DMS 273 (cell line): ENCODE measurements at regions not wholly inside any gene's neighbourhood (a gene's known extent, or its start where the extent isn't known, plus 50 kb on each side); places are given as distances from the start of the nearest gene placed in this dataset.

ENCODE experiments used
- DNase-seq: peaks from one replicate; lab custom pipeline; 2025; ENCODE audit not compliant: unreplicated experiment; lab: John Stamatoyannopoulos, UW

GRCh38 chr3:10695595-10696285, 120.3 kb upstream of the SLC6A11 start:
- no peak for DNase-seq

DNA sequence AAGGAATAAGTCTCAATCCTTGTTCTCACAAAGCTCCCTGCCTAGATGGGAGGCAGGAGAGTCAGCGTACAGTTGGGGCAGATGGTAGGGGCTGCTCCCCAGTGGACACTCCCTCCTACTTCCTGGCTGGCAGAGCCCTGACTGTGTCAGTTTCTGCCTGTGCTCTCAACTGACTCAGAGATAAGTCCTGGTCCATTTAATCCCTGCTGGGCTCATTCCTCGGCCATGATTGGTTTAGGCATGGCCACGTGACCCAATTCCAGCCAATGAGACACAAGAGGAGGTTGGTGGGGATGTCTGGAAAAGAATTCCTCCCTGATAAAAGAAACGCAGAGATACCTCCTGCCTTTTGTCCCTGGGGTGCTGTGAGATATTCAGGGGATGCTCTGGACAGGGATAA, 118.1 kb upstream of the SLC6A11 start:
- peak; percentile 63 for DNase-seq

- no peak for DNase-seq
Observed at GRCh38 chr3:10700821-10701220, 115.2 kb upstream of the SLC6A11 start.

- DNase-seq: peak; percentile 12
Observed at GRCh38 chr3:10702961-10703740, 112.9 kb upstream of the SLC6A11 start.

- DNase-seq: peak; percentile 59
Observed at GRCh38 chr3:10703875-10704274, 112.2 kb upstream of the SLC6A11 start.

DNA sequence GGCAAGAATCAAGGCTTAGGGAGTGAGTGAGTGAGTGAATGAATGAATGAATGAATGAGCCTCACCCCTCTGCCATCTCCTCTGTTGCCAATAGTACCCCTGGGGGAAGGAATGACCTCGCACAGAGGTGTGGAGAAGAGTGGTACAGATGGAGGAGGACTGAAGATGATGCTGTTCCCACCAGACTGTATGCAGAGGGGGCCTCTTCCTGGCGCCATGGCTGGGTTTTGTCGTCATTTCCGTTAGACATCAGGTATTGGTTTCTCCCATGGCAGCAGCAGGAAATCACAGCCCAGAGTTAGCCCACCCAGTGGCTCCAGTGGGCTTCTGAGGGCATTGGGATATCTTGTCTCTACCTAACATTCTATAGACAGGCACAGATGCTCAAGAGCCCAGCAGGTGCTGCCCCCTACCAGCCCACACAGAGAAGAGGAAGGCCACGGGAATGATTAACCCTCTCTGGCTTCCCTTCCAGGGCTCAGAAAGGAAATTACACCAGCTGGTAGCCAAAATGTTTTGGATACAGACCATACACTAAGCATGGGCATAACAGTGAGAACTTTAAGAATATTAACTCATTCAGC, 109.8 kb upstream of the SLC6A11 start:
- peak; percentile 52 for DNase-seq

- no peak for DNase-seq
Observed at GRCh38 chr3:10706740-10707399, 109.2 kb upstream of the SLC6A11 start.

DNA sequence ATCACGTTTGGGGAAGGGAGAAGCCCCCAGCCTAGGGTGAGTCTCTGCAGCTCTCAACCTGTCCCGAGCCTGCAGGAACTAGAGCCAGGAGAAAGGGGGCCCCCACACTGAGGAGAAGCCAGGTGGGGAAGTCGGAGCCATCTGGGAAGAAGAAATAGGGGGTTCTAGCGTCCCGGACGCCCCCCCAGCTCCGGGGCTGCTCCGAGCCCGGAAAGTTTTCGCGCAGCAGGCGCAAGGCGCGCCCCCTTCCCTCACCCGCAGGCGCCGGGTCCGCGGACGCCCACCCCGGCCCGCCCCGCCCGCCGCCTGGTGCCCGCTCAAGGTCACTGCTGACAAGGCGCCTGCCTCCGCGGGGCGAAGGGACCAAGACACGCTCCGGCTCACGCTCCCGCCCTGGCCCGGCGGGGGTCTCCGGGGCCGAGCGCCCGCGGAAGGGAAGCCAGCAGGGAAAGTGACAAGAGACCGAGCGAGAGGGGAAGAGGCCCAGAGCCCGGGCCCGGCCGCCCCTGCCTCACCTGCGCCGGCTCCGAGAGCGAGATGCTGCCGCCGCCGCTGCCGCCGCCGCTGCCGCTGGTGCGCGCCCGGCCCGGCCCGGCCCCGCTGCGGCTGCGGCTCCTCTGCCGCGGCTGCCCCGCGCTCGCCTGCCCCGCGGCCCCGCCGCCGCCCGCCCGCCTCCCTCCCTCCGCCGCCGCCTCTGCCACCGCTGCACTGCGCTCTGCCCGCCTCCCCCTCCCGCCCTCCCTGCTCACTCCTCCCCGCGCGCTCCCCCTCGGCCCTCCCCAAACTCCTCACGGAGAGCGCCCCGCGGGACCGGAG, 108.4 kb upstream of the SLC6A11 start:
- peak; percentile 60 for DNase-seq

DNA sequence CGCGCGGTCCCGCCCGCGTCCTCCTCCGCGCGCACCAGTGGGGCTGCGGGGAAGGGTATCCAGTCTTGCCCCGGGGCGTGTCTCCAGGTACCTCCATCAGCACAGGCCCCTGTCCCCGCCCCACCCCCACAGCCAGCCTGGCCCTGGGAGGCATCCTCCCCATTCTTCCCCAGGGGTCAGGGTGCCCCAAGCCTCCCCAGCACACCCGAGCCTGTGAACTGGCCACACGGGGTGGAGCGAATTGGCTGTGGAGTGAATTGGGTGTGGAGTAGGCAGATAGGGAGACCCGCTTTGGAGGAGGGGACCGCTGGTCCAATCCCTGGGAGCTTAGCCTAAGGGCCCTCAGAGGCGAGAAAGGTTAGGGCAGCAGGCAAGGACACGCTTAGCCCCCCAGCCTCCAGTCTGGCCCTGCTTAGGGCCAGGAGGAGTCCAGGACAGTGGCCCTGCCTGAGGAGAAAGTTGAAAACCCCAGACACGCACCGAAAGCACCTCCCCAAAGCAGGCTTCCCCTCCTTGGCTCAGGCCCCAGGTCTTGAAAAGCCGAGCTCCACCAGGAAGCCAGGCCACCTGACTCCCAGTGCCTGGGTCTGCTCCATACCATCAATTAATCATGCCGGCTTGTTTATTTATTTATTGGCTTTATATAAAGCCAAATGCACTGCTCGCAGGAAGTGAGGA, 107.7 kb upstream of the SLC6A11 start:
- peak; percentile 15 for DNase-seq

GRCh38 chr3:10709110-10709781, 106.8 kb upstream of the SLC6A11 start:
- peak; percentile 13 for DNase-seq

DNA sequence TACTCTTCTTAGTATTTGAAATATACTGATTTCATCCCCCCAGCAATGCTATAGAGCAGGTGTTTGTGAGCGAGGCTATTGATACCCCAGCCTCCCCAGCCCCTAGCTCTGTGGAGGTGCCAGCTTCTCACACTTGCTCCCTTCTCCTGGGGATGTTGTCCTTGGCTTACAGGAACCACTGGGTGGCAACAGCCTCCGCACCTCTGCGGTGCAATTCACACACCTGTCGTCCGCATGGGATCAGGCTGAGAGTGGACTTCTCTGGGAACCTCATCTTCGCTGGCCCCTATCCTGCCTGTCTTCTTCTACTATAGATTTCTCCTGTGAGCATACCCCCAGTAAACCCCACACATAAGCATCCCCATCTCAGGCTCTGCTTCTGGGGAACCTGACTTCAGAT, 103.9 kb upstream of the SLC6A11 start:
- no peak for DNase-seq

DNA sequence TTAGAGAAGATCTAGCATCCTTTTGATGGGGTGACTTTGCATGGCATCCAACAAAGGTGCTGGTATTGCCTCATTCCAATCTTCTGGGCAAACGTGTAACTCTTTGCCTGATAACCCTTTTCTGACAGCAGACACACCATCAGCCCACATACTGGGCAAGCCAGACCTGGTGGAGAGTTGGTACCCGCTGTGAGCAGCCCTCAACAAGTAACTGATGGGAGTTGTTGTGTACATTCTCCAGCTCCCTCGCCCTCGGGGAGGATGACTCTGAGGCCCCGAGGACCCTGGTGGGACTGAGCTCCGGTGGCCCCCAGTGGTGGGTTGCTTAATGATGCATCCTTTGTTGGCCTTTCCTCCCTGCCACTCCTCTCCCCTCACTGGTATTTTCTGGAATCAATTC, 102.4 kb upstream of the SLC6A11 start:
- no peak for DNase-seq

- peak; percentile 10 for DNase-seq
Observed at GRCh38 chr3:10715886-10716285, 100.1 kb upstream of the SLC6A11 start.

DNA sequence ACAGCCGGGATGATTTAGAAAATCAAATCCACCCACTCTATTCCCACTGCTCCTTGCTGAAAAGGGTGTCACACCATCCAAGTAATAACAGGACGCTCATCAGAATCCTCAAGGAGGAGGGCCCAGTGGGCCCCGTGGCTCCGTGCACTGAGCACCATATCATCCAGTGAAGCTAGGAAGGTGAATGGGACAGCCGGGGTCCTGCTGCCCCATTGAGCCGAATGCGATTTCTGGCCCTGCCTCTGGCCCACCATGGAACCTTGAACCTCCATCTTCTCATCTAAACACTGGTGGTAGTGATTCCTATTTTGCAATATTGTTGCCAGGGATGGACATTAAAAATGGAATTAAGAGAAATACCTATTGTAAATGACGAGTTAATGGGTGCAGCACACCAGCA, 99.1 kb upstream of the SLC6A11 start:
- no peak for DNase-seq

- no peak for DNase-seq
Observed at GRCh38 chr3:10717756-10718155, 98.3 kb upstream of the SLC6A11 start.

- DNase-seq: no peak
Observed at GRCh38 chr3:10721101-10721500, 94.9 kb upstream of the SLC6A11 start.

DNA sequence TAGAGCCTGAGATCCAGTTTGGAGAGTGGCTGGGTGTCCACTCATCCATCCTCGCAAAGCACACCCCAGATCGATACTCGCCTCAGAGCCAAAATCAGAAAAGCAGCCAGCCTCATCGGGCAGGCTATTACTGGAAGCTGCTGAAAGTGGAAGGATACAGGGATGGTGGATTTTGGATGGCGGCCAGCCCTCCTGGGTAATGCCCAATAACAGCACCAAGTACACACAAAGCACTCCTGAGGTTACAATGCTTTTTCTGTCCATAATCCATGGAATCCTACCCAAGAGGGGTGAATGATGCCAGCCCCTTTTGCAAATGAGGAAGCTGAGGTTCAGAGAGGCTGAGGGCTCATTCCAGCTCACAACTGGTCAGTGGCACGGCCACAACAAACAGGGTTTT, 93.1 kb upstream of the SLC6A11 start:
- no peak for DNase-seq

GRCh38 chr3:10723991-10724390, 92.0 kb upstream of the SLC6A11 start:
- no peak for DNase-seq

DNA sequence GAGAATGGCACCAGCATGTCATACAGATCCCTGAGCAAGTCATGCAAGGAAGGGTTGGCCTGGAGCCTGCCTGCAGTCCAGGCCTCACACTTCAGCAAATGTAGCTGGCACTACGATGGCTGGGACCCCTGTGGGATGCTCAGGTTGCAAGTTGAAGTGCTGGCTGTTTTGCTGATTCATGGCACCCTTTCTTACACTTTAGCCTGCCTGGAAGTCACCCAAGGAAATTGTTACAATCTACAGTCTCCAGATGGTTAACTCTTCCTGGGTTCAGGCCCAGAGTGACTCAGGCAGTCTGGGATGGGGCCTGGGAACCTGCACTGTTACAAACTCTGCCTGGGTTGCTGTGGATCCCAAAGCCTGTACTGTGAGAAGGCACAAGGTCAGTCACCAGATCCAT, 91.0 kb upstream of the SLC6A11 start:
- DNase-seq: peak; percentile 54

DNA sequence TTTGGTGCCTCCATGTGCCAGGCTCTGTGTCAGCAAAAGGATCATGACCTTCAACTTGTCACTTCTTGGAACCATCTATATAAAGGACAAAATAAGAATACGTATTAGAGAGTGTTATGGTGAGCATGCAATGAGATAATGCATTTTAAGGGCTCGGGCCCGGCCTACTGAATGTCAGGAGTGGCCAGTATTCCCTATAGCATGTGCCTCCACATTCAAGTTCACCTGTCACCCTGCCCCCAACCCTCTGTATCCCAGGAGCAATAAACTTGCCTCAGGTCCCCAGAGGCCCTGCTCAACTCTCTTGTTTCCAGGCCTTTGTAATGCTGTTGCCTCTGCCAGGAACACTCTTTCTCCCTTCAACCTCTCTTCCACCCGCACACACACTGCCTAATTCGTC, 90.2 kb upstream of the SLC6A11 start:
- DNase-seq: no peak
